ENCODE measurements at regions not wholly inside any gene's neighbourhood (a gene's known extent, or its start where the extent isn't known, plus 50 kb on each side); places are given as distances from the start of the nearest gene placed in this dataset.

DNA sequence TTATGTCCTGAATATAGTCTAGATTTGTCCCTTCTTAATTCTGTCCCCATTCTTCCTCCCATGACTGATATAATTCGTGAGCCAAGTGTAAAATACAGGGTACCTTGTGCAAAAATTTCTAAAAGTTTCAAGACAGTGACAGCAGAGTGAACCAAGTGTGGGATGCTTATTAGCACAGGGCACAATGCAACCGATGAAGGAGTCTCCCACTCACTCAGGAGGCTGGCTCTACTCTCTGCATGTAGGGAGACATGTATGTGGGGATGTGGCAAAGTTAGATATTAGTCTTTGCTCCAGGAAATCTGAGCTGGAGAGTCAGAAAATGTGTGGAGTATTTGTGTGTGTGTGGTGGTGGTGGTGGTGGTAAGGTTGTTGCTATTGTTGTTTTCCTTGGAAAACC lies 305.9 kb downstream of the CHL1 start:
- H3K9ac ChIP-seq (ENCODE audit: control insufficient read depth, insufficient read depth, low read length): no peak overlapping the region
- no peaks in the 10 kb centered on the region for H3K27me3 ChIP-seq (replicated peaks in 1 of 2; ENCODE audit: control insufficient read depth in 2 of 2, insufficient read depth in 2 of 2, low read length in 1 of 2)
- no peaks in the 10 kb centered on the region for H3K79me2 ChIP-seq (ENCODE audit: control insufficient read depth, insufficient read depth, low read length)
- TF ChIP-seq, protein P1, sequence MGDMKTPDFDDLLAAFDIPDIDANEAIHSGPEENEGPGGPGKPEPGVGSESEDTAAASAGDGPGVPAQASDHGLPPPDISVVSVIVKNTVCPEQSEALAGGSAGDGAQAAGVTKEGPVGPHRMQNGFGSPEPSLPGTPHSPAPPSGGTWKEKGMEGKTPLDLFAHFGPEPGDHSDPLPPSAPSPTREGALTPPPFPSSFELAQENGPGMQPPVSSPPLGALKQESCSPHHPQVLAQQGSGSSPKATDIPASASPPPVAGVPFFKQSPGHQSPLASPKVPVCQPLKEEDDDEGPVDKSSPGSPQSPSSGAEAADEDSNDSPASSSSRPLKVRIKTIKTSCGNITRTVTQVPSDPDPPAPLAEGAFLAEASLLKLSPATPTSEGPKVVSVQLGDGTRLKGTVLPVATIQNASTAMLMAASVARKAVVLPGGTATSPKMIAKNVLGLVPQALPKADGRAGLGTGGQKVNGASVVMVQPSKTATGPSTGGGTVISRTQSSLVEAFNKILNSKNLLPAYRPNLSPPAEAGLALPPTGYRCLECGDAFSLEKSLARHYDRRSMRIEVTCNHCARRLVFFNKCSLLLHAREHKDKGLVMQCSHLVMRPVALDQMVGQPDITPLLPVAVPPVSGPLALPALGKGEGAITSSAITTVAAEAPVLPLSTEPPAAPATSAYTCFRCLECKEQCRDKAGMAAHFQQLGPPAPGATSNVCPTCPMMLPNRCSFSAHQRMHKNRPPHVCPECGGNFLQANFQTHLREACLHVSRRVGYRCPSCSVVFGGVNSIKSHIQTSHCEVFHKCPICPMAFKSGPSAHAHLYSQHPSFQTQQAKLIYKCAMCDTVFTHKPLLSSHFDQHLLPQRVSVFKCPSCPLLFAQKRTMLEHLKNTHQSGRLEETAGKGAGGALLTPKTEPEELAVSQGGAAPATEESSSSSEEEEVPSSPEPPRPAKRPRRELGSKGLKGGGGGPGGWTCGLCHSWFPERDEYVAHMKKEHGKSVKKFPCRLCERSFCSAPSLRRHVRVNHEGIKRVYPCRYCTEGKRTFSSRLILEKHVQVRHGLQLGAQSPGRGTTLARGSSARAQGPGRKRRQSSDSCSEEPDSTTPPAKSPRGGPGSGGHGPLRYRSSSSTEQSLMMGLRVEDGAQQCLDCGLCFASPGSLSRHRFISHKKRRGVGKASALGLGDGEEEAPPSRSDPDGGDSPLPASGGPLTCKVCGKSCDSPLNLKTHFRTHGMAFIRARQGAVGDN (IDR thresholded peaks at IDR 0.05): no peak
- no peak for TF ChIP-seq IKZF1 (conservative IDR thresholded peaks at IDR 0.05)
- TF ChIP-seq, protein P2, sequence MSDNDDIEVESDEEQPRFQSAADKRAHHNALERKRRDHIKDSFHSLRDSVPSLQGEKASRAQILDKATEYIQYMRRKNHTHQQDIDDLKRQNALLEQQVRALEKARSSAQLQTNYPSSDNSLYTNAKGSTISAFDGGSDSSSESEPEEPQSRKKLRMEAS (IDR thresholded peaks at IDR 0.05; ENCODE audit: low read depth, low read length): no peak
- TF ChIP-seq, protein P3, sequence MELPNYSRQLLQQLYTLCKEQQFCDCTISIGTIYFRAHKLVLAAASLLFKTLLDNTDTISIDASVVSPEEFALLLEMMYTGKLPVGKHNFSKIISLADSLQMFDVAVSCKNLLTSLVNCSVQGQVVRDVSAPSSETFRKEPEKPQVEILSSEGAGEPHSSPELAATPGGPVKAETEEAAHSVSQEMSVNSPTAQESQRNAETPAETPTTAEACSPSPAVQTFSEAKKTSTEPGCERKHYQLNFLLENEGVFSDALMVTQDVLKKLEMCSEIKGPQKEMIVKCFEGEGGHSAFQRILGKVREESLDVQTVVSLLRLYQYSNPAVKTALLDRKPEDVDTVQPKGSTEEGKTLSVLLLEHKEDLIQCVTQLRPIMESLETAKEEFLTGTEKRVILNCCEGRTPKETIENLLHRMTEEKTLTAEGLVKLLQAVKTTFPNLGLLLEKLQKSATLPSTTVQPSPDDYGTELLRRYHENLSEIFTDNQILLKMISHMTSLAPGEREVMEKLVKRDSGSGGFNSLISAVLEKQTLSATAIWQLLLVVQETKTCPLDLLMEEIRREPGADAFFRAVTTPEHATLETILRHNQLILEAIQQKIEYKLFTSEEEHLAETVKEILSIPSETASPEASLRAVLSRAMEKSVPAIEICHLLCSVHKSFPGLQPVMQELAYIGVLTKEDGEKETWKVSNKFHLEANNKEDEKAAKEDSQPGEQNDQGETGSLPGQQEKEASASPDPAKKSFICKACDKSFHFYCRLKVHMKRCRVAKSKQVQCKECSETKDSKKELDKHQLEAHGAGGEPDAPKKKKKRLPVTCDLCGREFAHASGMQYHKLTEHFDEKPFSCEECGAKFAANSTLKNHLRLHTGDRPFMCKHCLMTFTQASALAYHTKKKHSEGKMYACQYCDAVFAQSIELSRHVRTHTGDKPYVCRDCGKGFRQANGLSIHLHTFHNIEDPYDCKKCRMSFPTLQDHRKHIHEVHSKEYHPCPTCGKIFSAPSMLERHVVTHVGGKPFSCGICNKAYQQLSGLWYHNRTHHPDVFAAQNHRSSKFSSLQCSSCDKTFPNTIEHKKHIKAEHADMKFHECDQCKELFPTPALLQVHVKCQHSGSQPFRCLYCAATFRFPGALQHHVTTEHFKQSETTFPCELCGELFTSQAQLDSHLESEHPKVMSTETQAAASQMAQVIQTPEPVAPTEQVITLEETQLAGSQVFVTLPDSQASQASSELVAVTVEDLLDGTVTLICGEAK (IDR thresholded peaks at IDR 0.05; ENCODE audit: borderline replicate concordance): no peak
- no peak for TF ChIP-seq PAX5 (IDR thresholded peaks at IDR 0.05; ENCODE audit: borderline replicate concordance, low read depth, low read length)
- TF ChIP-seq CBFB (IDR thresholded peaks at IDR 0.05; ENCODE audit: low read depth): no peak
- no peak for TF ChIP-seq RCOR1 (conservative IDR thresholded peaks at IDR 0.05; ENCODE audit: low read depth, low read length)
- TF ChIP-seq MEF2A (IDR thresholded peaks at IDR 0.05; ENCODE audit: insufficient read depth, low read depth, low read length): no peak
- TF ChIP-seq, protein P4, sequence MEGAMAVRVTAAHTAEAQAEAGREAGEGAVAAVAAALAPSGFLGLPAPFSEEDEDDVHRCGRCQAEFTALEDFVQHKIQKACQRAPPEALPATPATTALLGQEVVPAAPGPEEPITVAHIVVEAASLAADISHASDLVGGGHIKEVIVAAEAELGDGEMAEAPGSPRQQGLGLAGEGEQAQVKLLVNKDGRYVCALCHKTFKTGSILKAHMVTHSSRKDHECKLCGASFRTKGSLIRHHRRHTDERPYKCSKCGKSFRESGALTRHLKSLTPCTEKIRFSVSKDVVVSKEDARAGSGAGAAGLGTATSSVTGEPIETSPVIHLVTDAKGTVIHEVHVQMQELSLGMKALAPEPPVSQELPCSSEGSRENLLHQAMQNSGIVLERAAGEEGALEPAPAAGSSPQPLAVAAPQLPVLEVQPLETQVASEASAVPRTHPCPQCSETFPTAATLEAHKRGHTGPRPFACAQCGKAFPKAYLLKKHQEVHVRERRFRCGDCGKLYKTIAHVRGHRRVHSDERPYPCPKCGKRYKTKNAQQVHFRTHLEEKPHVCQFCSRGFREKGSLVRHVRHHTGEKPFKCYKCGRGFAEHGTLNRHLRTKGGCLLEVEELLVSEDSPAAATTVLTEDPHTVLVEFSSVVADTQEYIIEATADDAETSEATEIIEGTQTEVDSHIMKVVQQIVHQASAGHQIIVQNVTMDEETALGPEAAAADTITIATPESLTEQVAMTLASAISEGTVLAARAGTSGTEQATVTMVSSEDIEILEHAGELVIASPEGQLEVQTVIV (IDR thresholded peaks at IDR 0.05; ENCODE audit: borderline replicate concordance, partially characterized antibody): no peak
- TF ChIP-seq GATAD2B (conservative IDR thresholded peaks at IDR 0.05; ENCODE audit: low read depth): no peak
- no peak for TF ChIP-seq BHLHE40 (IDR thresholded peaks at IDR 0.05; ENCODE audit: borderline replicate concordance in 1 of 2, low read depth in 2 of 2, low read length in 1 of 2)
- TF ChIP-seq, protein P5, sequence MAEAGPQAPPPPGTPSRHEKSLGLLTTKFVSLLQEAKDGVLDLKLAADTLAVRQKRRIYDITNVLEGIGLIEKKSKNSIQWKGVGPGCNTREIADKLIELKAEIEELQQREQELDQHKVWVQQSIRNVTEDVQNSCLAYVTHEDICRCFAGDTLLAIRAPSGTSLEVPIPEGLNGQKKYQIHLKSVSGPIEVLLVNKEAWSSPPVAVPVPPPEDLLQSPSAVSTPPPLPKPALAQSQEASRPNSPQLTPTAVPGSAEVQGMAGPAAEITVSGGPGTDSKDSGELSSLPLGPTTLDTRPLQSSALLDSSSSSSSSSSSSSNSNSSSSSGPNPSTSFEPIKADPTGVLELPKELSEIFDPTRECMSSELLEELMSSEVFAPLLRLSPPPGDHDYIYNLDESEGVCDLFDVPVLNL (IDR thresholded peaks at IDR 0.05; ENCODE audit: low read depth, low read length): no peak
- no peak for TF ChIP-seq NFXL1 (IDR thresholded peaks at IDR 0.05; ENCODE audit: borderline replicate concordance)
- ChIA-PET POLR2A (no interaction called here), SMC1A (ENCODE audit: uncharacterized antibody, unreplicated experiment) (no interaction called here), RAD21 (ENCODE audit: unreplicated experiment) (no interaction called here), CTCF (no interaction called here)
- FAIRE-seq (no peak), DNase-seq (ENCODE audit: low read depth, low spot score) (no peak), ATAC-seq (peak; percentile 21; the same call in 1 of the 3 replicates)
- intact Hi-C loops (cut with micrococcal nuclease; ENCODE audit: unreplicated experiment): no loop called here
- 27% methylated on average over 2 of the region's 2 CpGs for WGBS (ENCODE audit: insufficient coverage, insufficient replicate concordance, low lambda C conversion rate, missing lambda C conversion rate)
- no peaks in the 10 kb centered on the region for H3K9me3 ChIP-seq (replicated peaks; ENCODE audit: control insufficient read depth, insufficient read depth, low read length)
- no peaks in the 10 kb centered on the region for H3K36me3 ChIP-seq (ENCODE audit: control insufficient read depth in 2 of 2, insufficient read depth in 2 of 2, low read length in 1 of 2)
- H3K27ac ChIP-seq (ENCODE audit: control insufficient read depth, insufficient read depth): no peak overlapping the region
- H4K20me1 ChIP-seq (ENCODE audit: control insufficient read depth, insufficient read depth): no peaks in the 10 kb centered on the region
- in situ Hi-C loops (cut with MboI): no loop called here
- H3K4me2 ChIP-seq (ENCODE audit: control insufficient read depth, insufficient read depth): no peak overlapping the region
- H2AFZ ChIP-seq (ENCODE audit: control insufficient read depth, low read depth, low read length): no peak overlapping the region
- no peaks in the 10 kb centered on the region for H3K4me1 ChIP-seq (ENCODE audit: control insufficient read depth, insufficient read depth, low read length)
- no TSS peak for BruUV-seq (replicated peaks)
- H3K4me3 ChIP-seq: no peak overlapping the region

Measured in GM12878 (cell line).